ENCODE measurements at regions not wholly inside any gene's neighbourhood (a gene's known extent, or its start where the extent isn't known, plus 50 kb on each side); places are given as distances from the start of the nearest gene placed in this dataset.
"Not testable (repeated sequence)": the region's sequence is repeated elsewhere in the genome, so short reads cannot be mapped to it uniquely, and the experiment has no call there.

DNA sequence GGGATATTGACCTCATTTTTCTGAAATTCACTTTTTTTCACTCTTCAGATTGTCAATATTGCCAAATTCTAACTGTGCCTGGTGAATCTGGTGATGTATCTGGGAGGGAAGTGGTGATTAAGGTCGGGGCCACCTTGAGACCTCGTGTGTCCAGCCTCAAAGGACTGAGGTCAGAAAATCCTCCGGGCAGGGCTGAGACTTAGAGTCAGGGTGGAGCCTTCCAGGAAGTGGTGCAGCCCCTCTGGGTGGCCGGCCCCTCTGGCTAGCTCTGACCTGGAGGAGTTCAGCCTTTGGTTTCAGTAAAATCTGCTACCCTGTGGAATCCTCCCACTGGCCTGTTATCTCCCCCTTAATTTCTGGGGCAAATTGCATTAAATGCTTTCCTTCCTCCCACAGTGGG, 175.7 kb downstream of the TRIM43 start:
- DNase-seq = not testable (repeated sequence)

- DNase-seq = not testable (repeated sequence)
Measured at GRCh38 chr2:95767950-95768349, 176.1 kb downstream of the TRIM43 start.

GRCh38 chr2:95769256-95769655, 177.5 kb downstream of the TRIM43 start:
- not testable (repeated sequence) for DNase-seq

- not testable (repeated sequence) for DNase-seq
Measured at GRCh38 chr2:95770726-95771125, 178.9 kb downstream of the TRIM43 start.

GRCh38 chr2:95774322-95775192, 182.8 kb downstream of the TRIM43 start:
- not testable (repeated sequence) for DNase-seq

DNA sequence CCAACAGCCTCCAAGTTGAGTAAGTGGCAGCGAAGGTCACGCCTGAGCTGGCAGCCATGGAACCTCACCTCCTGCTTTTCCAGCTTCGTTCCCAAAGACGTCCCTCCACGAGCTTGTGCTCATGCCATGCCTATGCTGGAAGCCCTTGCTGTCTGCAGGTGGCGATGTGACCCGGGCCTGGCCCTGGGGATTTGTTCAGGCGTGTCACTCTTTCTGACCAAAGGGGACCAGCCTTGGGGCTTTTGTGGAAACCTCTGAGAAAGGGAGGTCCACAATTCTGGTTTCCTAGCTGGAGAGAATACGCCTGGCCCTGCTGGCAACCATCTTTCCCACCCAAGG, 183.4 kb downstream of the TRIM43 start:
- DNase-seq = not testable (repeated sequence)
